ENCODE measurements at regions not wholly inside any gene's neighbourhood (a gene's known extent, or its start where the extent isn't known, plus 50 kb on each side); places are given as distances from the start of the nearest gene placed in this dataset.
A peak's percentile ranks its signal among the peaks of the same experiment; 100 is the strongest.

GRCh38 chr5:173456181-173456580 lies 128.0 kb upstream of the STC2 start:
- Histone ChIP-seq H3K36me3 (no peaks in the 10 kb centered on the region), H3K4me3 (no peak overlapping the region), H3K27me3 (no peaks in the 10 kb centered on the region), H3K27ac (no peak overlapping the region), H3K9me3 (no peaks in the 10 kb centered on the region), H3K4me1 (ENCODE audit: insufficient read depth) (peaks cover 2% of the 10 kb centered on the region)
- intact Hi-C loops (cut with DNase I), result no loop called here
- no peak for DNase-seq
- 83 to 91% (median 88%) methylated on average over 4 of the region's 4 CpGs for WGBS, 3 donors
- TF ChIP-seq POLR2A (IDR thresholded peaks at IDR 0.05), result no peak
- TF ChIP-seq EP300 (IDR thresholded peaks at IDR 0.05), result no peak
- TF ChIP-seq CTCF (IDR thresholded peaks at IDR 0.05), result no peak

- WGBS, 3 donors, result 33 to 48% (median 45%) methylated on average over 4 of the region's 4 CpGs
- TF ChIP-seq CTCF (IDR thresholded peaks at IDR 0.05) (no peak), EP300 (IDR thresholded peaks at IDR 0.05) (no peak)
- intact Hi-C loops (cut with DNase I), result no loop called here
- DNase-seq, result no peak
- Histone ChIP-seq H3K27me3 (no peaks in the 10 kb centered on the region), H3K27ac (no peak overlapping the region), H3K36me3 (no peaks in the 10 kb centered on the region), H3K4me3 (no peak overlapping the region), H3K9me3 (no peaks in the 10 kb centered on the region), H3K4me1 (ENCODE audit: insufficient read depth) (peaks cover 2% of the 10 kb centered on the region)
Measured at GRCh38 chr5:173455599-173455957, 127.4 kb upstream of the STC2 start.

- intact Hi-C loops (cut with DNase I), result no loop called here
- TF ChIP-seq EP300 (IDR thresholded peaks at IDR 0.05), result no peak
- TF ChIP-seq POLR2A (IDR thresholded peaks at IDR 0.05), result no peak
- no peak for TF ChIP-seq CTCF (IDR thresholded peaks at IDR 0.05)
- peak in 1 of 5 donors; percentile 23 for DNase-seq
- no peaks in the 10 kb centered on the region for H3K27me3 ChIP-seq
- H3K4me1 ChIP-seq (ENCODE audit: insufficient read depth), result peaks cover 2% of the 10 kb centered on the region
- WGBS, 3 donors, result 38 to 39% (median 38%) methylated on average over 10 of the region's 10 CpGs
- H3K36me3 ChIP-seq, result no peaks in the 10 kb centered on the region
- H3K4me3 ChIP-seq, result no peak overlapping the region
- no peak overlapping the region for H3K27ac ChIP-seq
- H3K9me3 ChIP-seq, result no peaks in the 10 kb centered on the region
Measured at GRCh38 chr5:173454736-173455598, 126.8 kb upstream of the STC2 start.

- no peak overlapping the region for H3K27ac ChIP-seq
- intact Hi-C loops (cut with DNase I), result no loop called here
- H3K27me3 ChIP-seq, result no peaks in the 10 kb centered on the region
- WGBS, 3 donors, result 72 to 82% (median 80%) methylated on average over 4 of the region's 4 CpGs
- DNase-seq, result no peak
- H3K4me3 ChIP-seq, result no peak overlapping the region
- TF ChIP-seq CTCF (IDR thresholded peaks at IDR 0.05), result no peak
- TF ChIP-seq POLR2A (IDR thresholded peaks at IDR 0.05), result no peak
- no peak for TF ChIP-seq EP300 (IDR thresholded peaks at IDR 0.05)
- no peaks in the 10 kb centered on the region for H3K36me3 ChIP-seq
- peaks cover 2% of the 10 kb centered on the region for H3K4me1 ChIP-seq (ENCODE audit: insufficient read depth)
- H3K9me3 ChIP-seq, result no peaks in the 10 kb centered on the region
Measured at GRCh38 chr5:173454361-173454735, 126.1 kb upstream of the STC2 start.
